OCI-LY7 (cell line): ENCODE measurements at regions not wholly inside any gene's neighbourhood (a gene's known extent, or its start where the extent isn't known, plus 50 kb on each side); places are given as distances from the start of the nearest gene placed in this dataset.

Source experiments
- BruUV-seq: library from RNA; stranded (reverse); fragments of 400-500 nt; replicated peaks from 2 replicates; lab custom pipeline; 2021; lab: Mats Ljungman, UMichigan
- CTCF ChIA-PET: fragments of 300-600 bp; sonication (Branson Sonifier 250); formaldehyde crosslinking; loops from one replicate; lab custom pipeline; 2022; ENCODE audit warnings: antibody characterized with exemption; ENCODE audit not compliant: unreplicated experiment; lab: Charles Lee
- POLR2A ChIA-PET: fragments of 300-600 bp; sonication (Branson Sonifier 250); formaldehyde crosslinking; loops from one replicate; lab custom pipeline; 2022; ENCODE audit warnings: antibody characterized with exemption; lab: Charles Lee
- DNase-seq: peaks from one replicate; pipeline ENCODE4 v3.0.0-alpha.2; 2015; ENCODE audit warnings: low spot score
- H2AFZ ChIP-seq: fragments of 200-600 bp; sonication (generic), shearing (Covaris generic); 2 replicates; pipeline ENCODE4 v1.6.1; 2014; ENCODE audit warnings: mild to moderate bottlenecking, antibody characterized with exemption, low read length, moderate library complexity
- H3K27ac ChIP-seq: fragments of 200-600 bp; sonication (generic); 2 replicates; pipeline ENCODE4 v1.5.1; 2014; ENCODE audit warnings: mixed run types, low read depth, mild to moderate bottlenecking, moderate library complexity, low read length, inconsistent platforms; ENCODE audit not compliant: poor library complexity, severe bottlenecking
- H3K36me3 ChIP-seq: fragments of 200-600 bp; sonication (generic); 2 replicates; pipeline ENCODE4 v1.6.1; 2014; ENCODE audit warnings: mild to moderate bottlenecking, antibody characterized with exemption, low read length, moderate library complexity, mixed read lengths; ENCODE audit not compliant: insufficient read depth
- H3K4me1 ChIP-seq: fragments of 200-600 bp; sonication (generic); 2 replicates; pipeline ENCODE4 v1.5.1; 2014; ENCODE audit warnings: mild to moderate bottlenecking, low read length; ENCODE audit not compliant: insufficient read depth, poor library complexity, severe bottlenecking
- H3K4me2 ChIP-seq: fragments of 200-600 bp; sonication (generic); 2 replicates; pipeline ENCODE4 v1.6.1; 2014; ENCODE audit warnings: mild to moderate bottlenecking, low read length
- H3K4me3 ChIP-seq: fragments of 200-600 bp; sonication (generic); 2 replicates; pipeline ENCODE4 v1.5.1; 2014; ENCODE audit warnings: mild to moderate bottlenecking, low read depth, low read length; ENCODE audit not compliant: poor library complexity, severe bottlenecking
- H3K79me2 ChIP-seq: fragments of 200-600 bp; sonication (generic); 2 replicates; pipeline ENCODE4 v1.6.1; 2016; ENCODE audit warnings: low read depth, mild to moderate bottlenecking, low read length, moderate library complexity, mixed read lengths; ENCODE audit not compliant: insufficient read depth
- H3K9me2 ChIP-seq: fragments of 200-600 bp; sonication (generic); 2 replicates; pipeline ENCODE4 v1.6.1; 2016; ENCODE audit warnings: mild to moderate bottlenecking, low read length, mixed read lengths; ENCODE audit not compliant: insufficient read depth
- H3K9me3 ChIP-seq: fragments of 200-600 bp; sonication (generic); 2 replicates; pipeline ENCODE4 v1.6.1; 2014; ENCODE audit warnings: mild to moderate bottlenecking, mixed run types, low read length, mixed read lengths
- H4K20me1 ChIP-seq: fragments of 200-600 bp; sonication (generic); 2 replicates; pipeline ENCODE4 v1.6.1; 2014; ENCODE audit warnings: mild to moderate bottlenecking, antibody characterized with exemption, low read length, moderate library complexity, mixed read lengths; ENCODE audit not compliant: insufficient read depth
- CTCF ChIP-seq: fragments of 200-600 bp; sonication (generic); conservative IDR thresholded peaks from 2 replicates; pipeline ENCODE4 v1.5.1; 2014; ENCODE audit warnings: mild to moderate bottlenecking, antibody characterized with exemption, low read length, moderate library complexity, mixed read lengths
- EZH2phosphoT487 ChIP-seq: fragments of 200-600 bp; sonication (generic); IDR thresholded peaks from 2 replicates; pipeline ENCODE4 v1.6.1; 2018; ENCODE audit warnings: low read depth, borderline replicate concordance, mild to moderate bottlenecking, mixed run types, antibody characterized with exemption, low read length, moderate library complexity, mixed read lengths
- intact Hi-C: fragments of 100-400 bp; cut with micrococcal nuclease; formaldehyde crosslinking; loops from one replicate; pipeline ENCODE4 v1.10.0; 2022; ENCODE audit not compliant: unreplicated experiment

GRCh38 chr3:64837126-64837738, 149.4 kb upstream of the ADAMTS9 start:
- TF ChIP-seq EZH2phosphoT487 (no peak), CTCF (no peak)
- no peak for DNase-seq
- no peaks in the 10 kb centered on the region for H3K9me3 ChIP-seq
- ChIA-PET POLR2A (interaction anchor here (0.6 kb wide), 1 partner anchor 181 kb away, joined by 3 read pairs; no protein-coding TSS in a partner anchor), CTCF (no interaction called here)
- H3K79me2 ChIP-seq = no peaks in the 10 kb centered on the region
- H3K9me2 ChIP-seq = no peaks in the 10 kb centered on the region
- intact Hi-C loops = no loop called here
- H3K27ac ChIP-seq = no peak overlapping the region
- no peaks in the 10 kb centered on the region for H3K36me3 ChIP-seq
- BruUV-seq = no TSS peak
- H3K4me1 ChIP-seq = no peaks in the 10 kb centered on the region
- no peak overlapping the region for H3K4me2 ChIP-seq
- no peaks in the 10 kb centered on the region for H4K20me1 ChIP-seq
- H2AFZ ChIP-seq = no peak overlapping the region
- H3K4me3 ChIP-seq = no peak overlapping the region

GRCh38 chr3:64836097-64836496, 148.3 kb upstream of the ADAMTS9 start:
- no peak for TF ChIP-seq EZH2phosphoT487
- TF ChIP-seq CTCF = no peak
- H3K79me2 ChIP-seq = no peaks in the 10 kb centered on the region
- ChIA-PET CTCF (no interaction called here), POLR2A (no interaction called here)
- no peak for DNase-seq
- H3K9me3 ChIP-seq = no peaks in the 10 kb centered on the region
- no peaks in the 10 kb centered on the region for H3K36me3 ChIP-seq
- intact Hi-C loops = no loop called here
- no peak overlapping the region for H3K4me2 ChIP-seq
- H2AFZ ChIP-seq = no peak overlapping the region
- no TSS peak for BruUV-seq
- H3K4me3 ChIP-seq = no peak overlapping the region
- no peaks in the 10 kb centered on the region for H4K20me1 ChIP-seq
- H3K27ac ChIP-seq = no peak overlapping the region
- H3K9me2 ChIP-seq = no peaks in the 10 kb centered on the region
- H3K4me1 ChIP-seq = no peaks in the 10 kb centered on the region

GRCh38 chr3:64832098-64832497, 144.3 kb upstream of the ADAMTS9 start:
- Histone ChIP-seq H3K9me2 (no peaks in the 10 kb centered on the region), H3K79me2 (no peaks in the 10 kb centered on the region), H3K27ac (no peak overlapping the region), H3K4me2 (no peak overlapping the region), H3K9me3 (no peaks in the 10 kb centered on the region), H3K4me1 (no peaks in the 10 kb centered on the region), H4K20me1 (no peaks in the 10 kb centered on the region), H3K36me3 (no peaks in the 10 kb centered on the region), H3K4me3 (no peak overlapping the region), H2AFZ (no peak overlapping the region)
- DNase-seq = no peak
- CTCF ChIA-PET = no interaction called here
- intact Hi-C loops = no loop called here
- POLR2A ChIA-PET = no interaction called here
- TF ChIP-seq CTCF (no peak), EZH2phosphoT487 (no peak)
- BruUV-seq = no TSS peak
